NCI-H748 (cell line): ENCODE measurements at regions not wholly inside any gene's neighbourhood (a gene's known extent, or its start where the extent isn't known, plus 50 kb on each side); places are given as distances from the start of the nearest gene placed in this dataset.

Experiments used
- DNase-seq: peaks from one replicate; lab custom pipeline; 2025; ENCODE audit not compliant: unreplicated experiment; lab: John Stamatoyannopoulos, UW

- DNase-seq: no peak
Measured at GRCh38 chr4:155564880-155565279, 101.8 kb upstream of the GUCY1A1 start.

GRCh38 chr4:155564086-155564485 lies 102.6 kb upstream of the GUCY1A1 start:
- DNase-seq: no peak

DNA sequence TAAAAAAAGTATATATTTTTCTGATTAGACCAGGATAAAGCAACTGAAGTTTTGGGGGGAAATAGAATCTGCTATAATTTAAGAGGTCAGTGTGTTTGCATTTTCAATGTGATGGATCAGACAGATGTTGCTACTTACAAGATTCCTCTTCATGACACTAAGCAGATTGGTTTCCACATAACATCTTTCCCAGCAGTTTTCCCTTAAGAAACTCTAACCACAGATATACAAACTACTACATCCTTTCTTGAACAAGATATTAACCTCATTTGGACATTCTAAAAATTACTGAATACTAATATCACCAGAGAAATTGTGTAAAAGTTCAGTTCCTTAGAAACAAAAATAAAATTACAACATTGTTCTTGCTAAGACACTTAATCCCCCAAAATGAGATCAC lies 106.7 kb upstream of the GUCY1A1 start:
- no peak for DNase-seq

- DNase-seq: no peak
Measured at GRCh38 chr4:155552180-155552579, 114.5 kb upstream of the GUCY1A1 start.

- no peak for DNase-seq
Measured at GRCh38 chr4:155548173-155548572, 118.5 kb upstream of the GUCY1A1 start.

GRCh38 chr4:155546451-155546850 lies 120.2 kb upstream of the GUCY1A1 start:
- no peak for DNase-seq

GRCh38 chr4:155545456-155545855 lies 121.2 kb upstream of the GUCY1A1 start:
- no peak for DNase-seq

DNA sequence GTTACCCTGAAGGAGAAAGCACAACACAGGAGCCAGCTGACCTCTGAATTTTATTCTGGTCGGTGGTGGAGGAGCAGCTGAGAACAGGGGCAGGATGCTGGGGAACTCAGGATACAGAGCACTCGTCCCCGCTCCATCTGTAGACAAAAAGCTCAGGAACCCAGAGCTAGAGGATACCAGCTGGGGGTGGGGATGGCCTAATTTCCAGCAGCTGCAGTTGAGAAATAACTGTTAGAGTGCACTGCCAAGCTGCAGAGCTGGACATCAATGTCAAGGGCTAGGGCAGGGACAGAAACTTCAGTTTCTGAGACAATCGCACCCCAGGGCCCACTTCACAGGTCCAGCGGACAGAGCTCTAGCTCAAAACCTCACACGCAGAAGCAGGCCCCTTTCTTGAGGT lies 122.1 kb upstream of the GUCY1A1 start:
- no peak for DNase-seq

- DNase-seq: no peak
Measured at GRCh38 chr4:155543126-155543765, 123.4 kb upstream of the GUCY1A1 start.

DNA sequence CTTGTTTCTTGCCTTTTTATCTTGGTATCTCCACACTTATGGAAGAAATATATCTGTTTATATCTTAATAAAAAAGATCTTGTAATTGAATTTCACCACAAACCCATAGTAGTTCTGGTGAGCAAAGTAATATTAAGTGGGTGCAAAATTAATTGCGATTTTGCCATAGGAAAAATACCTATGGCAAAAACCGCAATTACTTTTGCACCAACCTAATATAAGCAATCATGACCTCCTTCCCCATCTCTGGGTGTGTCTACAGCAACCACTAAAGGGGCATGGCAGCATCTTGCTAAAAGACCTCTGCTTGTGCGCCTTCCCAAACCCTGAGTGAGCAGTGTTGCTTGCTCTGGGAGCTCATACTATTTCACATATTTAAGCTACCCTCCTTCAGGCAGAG lies 124.2 kb upstream of the GUCY1A1 start:
- no peak for DNase-seq

DNA sequence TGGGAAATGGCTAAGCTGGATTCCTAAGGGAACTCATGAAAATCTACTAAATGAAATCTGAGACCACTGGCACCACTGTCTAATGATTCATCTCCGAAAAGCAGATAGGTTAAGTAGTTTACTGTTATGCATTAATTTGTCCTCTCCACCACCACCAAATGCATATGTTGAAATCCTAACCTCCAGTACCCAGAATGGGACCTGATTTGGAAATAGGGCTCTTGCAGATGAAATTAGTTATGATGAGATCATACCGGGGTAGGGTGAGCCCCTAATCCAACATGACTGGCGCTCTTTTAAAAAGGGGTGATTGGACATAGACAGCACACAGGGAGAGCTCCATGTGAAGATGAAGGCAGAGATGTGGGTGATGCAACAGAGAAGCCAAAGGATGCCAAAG lies 124.9 kb upstream of the GUCY1A1 start:
- no peak for DNase-seq

- DNase-seq: no peak
Measured at GRCh38 chr4:155540698-155541097, 126.0 kb upstream of the GUCY1A1 start.

DNA sequence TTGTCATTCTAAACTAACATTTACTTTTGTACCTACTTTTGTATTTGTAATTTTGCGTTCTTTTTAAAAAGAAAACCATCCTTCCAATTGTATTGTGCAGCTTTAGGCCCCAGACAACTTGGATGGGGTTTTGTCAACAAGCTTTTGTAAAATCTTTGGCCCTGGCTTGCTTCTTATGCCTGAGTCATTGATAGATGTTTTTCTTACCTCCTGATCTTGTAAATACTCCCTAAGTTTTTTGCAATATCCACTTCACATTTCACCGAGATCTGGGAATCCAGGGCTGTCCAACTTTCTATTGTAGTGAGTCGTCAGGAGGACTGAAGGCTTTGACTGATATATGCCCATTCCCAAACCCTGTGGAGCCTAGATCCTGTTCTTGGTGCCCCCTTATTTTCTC lies 126.9 kb upstream of the GUCY1A1 start:
- no peak for DNase-seq

DNA sequence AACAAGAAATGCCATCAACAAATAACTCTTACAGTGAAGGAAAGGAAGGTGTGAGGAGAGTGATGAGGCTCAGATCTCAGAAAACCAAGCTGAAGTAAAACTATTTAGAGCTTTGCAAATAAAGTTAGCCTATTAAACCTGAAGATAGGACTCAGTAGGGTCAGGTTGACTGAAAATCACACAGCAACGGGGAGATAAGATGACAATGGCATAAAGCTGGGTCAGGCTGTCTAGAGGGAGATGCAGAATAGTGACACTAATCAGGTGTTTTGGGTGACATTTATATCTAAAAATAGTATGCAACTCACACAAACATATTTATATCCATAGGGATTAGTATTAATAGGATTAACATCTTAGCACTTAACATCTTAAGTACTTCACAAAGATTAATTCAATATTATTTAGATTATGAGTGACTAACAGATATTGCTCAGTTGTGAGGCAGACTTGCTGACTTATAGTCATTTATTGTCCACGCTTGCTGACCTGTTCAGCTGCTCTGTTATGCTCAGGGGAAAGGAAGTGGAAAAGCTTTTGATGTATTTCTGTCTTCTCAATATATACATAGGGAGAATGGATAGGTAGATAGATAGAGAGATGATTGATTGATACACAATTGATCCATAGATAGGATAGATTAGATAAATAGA lies 130.7 kb upstream of the GUCY1A1 start:
- no peak for DNase-seq

GRCh38 chr4:155532373-155533085 lies 134.1 kb upstream of the GUCY1A1 start:
- peak; percentile 75 for DNase-seq

DNA sequence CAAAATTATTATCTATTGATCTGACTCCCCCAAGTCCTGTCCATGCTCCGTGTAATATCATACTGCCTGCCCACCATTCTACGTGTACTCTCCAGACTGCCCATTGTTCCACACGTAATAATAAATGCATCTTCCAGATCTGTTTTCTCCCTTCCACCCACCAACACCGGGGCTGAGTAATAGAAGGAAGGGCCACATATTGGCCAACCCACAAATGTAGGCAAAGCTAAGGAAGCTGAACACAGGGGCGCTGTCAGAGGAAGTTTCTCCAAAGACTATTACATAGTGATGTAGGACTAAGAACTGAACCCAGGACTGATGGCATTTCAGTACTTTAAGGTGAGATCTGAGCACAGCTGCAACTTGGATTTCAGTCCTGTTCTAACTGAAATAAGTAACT lies 135.8 kb upstream of the GUCY1A1 start:
- peak; percentile 77 for DNase-seq

- DNase-seq: peak; percentile 87
Measured at GRCh38 chr4:155530290-155530689, 136.4 kb upstream of the GUCY1A1 start.

DNA sequence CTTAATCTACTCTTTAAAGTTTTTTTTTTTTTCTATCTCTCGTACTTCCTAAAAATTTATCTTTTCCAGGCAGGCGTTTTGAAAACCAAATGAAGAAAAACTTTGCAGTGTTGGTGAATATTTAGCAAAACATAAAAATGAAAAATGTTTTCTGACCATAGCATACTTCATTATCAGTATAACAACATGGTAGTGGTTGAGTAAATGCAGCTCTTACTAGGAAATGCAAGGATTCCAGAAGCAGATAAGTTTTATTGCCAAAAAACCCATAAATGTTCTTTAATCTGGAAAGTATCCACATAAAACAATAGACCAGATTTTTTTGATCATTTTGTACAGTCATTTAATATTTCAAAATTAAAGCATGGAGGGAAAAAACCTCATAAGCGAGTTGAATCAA lies 136.9 kb upstream of the GUCY1A1 start:
- DNase-seq: no peak

DNA sequence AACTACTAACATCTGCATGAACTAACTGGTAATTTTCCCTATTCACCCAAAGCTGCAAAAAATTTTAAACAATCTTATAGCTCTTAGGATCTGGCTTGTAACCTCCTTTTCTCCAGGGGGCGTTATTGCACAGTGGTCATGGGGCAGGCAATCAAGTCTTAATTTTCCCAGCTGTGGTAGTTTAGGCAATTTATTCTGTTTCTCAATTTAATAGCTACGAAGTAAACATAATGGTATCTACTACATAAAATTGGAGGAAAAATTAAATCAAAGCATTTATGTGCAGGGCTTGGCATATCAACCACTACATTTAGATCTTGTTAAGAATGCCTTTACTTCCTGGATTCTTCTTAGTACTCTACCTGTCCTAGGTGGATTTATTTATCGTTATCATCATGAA lies 137.4 kb upstream of the GUCY1A1 start:
- DNase-seq: peak; percentile 54

- no peak for DNase-seq
Measured at GRCh38 chr4:155526452-155527169, 140.0 kb upstream of the GUCY1A1 start.

DNA sequence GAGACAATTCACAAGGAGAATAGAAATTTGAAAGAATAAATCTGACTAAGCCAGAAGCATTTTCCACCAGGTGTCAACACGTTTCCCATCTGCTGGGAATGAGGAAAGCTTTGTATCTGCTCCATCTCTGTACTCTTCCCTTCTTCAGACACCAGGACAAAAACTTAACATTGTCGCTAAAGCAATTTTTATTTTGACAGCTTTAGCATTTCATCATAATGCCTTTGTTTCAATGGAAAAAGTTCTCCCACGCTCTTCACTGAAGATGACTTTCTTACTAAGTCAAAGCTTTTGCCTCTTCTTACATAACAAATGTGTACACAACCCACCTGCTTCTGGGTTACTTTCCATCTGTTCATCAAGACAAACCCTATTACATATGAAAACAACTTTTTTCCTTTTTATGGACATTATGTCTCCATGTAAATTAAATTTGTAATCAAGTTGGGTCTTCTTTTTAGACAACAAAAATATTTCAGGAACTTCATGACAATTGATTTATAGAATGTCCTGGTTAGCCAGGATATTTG lies 141.7 kb upstream of the GUCY1A1 start:
- DNase-seq: no peak
